Peyer's patch (tissue), 4 donors: ENCODE measurements at regions not wholly inside any gene's neighbourhood (a gene's known extent, or its start where the extent isn't known, plus 50 kb on each side); places are given as distances from the start of the nearest gene placed in this dataset.

Experiments
- DNase-seq, 3 donors: peaks; one replicate each; pipeline ENCODE4 v3.0.0-alpha.2; 2017 to 2019
- H3K27ac ChIP-seq, 4 donors: fragments of 200-600 bp; sonication (generic); one replicate each; pipeline ENCODE4 v1.5.1; 2016 to 2019
- H3K27me3 ChIP-seq, 2 donors: fragments of 200-600 bp; sonication (generic); one replicate each; pipeline ENCODE4 v1.5.1; 2019
- H3K36me3 ChIP-seq, 3 donors: fragments of 200-600 bp; sonication (generic); one replicate each; pipeline ENCODE4 v1.5.1; 2016 to 2019
- H3K4me1 ChIP-seq, 4 donors: fragments of 200-600 bp; sonication (generic); one replicate each; pipeline ENCODE4 v1.5.1; 2016 to 2019
- H3K4me3 ChIP-seq, 4 donors: fragments of 200-600 bp; sonication (generic); 1 replicate in 3 of 4; 2 replicates in 1 of 4; pipeline ENCODE4 v1.5.1; 2016 to 2019; ENCODE audit warnings: mild to moderate bottlenecking in 1 of 4
- H3K9me3 ChIP-seq, 4 donors: fragments of 200-600 bp; sonication (generic); one replicate each; pipeline ENCODE4 v1.5.1; 2016 to 2019; ENCODE audit warnings: mild to moderate bottlenecking in 1 of 4
- POLR2A ChIP-seq, 2 donors: fragments of 450-650 bp; IDR thresholded peaks; one replicate each; pipeline ENCODE4 v1.5.1; 2017; ENCODE audit warnings: antibody characterized with exemption in 2 of 2, mild to moderate bottlenecking in 2 of 2, moderate library complexity in 2 of 2
- TF ChIP-seq, protein P1 (sequence below), 6 experiments: fragments of 450-650 bp in 4 of 6; fragments of 200-600 bp in 2 of 6; sonication (generic) in 1 of 6; IDR thresholded peaks; one replicate each; pipeline ENCODE4 v1.5.1; 2017 to 2019; ENCODE audit warnings: antibody characterized with exemption in 6 of 6, mild to moderate bottlenecking in 3 of 6, moderate library complexity in 1 of 6

DNA sequence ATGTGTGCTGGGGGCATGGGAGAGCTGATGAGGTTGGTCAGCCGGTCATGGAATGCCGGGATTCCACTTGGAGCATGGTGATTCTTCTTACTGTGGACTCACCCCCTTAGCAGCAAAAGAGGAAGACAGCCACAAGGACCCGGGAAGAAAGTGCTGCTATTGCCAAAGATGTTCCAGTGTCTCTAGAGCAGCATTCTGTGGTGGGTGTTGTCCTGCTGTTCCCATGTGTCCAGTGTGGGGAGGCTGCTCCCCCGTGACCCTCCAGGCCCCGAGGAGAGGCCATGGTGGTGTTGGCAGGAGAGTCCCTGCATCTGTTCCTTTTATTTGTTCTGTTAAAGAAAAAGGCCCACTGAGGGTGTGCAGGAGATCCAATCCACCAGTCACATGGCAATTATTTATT is 499.4 kb downstream of the RPS24 start:
- no peaks in the 10 kb centered on the region for H3K9me3 ChIP-seq
- TF ChIP-seq, protein P1, sequence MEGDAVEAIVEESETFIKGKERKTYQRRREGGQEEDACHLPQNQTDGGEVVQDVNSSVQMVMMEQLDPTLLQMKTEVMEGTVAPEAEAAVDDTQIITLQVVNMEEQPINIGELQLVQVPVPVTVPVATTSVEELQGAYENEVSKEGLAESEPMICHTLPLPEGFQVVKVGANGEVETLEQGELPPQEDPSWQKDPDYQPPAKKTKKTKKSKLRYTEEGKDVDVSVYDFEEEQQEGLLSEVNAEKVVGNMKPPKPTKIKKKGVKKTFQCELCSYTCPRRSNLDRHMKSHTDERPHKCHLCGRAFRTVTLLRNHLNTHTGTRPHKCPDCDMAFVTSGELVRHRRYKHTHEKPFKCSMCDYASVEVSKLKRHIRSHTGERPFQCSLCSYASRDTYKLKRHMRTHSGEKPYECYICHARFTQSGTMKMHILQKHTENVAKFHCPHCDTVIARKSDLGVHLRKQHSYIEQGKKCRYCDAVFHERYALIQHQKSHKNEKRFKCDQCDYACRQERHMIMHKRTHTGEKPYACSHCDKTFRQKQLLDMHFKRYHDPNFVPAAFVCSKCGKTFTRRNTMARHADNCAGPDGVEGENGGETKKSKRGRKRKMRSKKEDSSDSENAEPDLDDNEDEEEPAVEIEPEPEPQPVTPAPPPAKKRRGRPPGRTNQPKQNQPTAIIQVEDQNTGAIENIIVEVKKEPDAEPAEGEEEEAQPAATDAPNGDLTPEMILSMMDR (IDR thresholded peaks at IDR 0.05), result no peak
- no peak for TF ChIP-seq POLR2A (IDR thresholded peaks at IDR 0.05)
- no peaks in the 10 kb centered on the region for H3K36me3 ChIP-seq
- no peak overlapping the region for H3K4me3 ChIP-seq
- H3K4me1 ChIP-seq, result peaks cover 0 to 14% (median 0%) of the 10 kb centered on the region in 4 donors
- H3K27me3 ChIP-seq, result no peaks in the 10 kb centered on the region
- DNase-seq, result no peak
- no peak overlapping the region for H3K27ac ChIP-seq

DNA sequence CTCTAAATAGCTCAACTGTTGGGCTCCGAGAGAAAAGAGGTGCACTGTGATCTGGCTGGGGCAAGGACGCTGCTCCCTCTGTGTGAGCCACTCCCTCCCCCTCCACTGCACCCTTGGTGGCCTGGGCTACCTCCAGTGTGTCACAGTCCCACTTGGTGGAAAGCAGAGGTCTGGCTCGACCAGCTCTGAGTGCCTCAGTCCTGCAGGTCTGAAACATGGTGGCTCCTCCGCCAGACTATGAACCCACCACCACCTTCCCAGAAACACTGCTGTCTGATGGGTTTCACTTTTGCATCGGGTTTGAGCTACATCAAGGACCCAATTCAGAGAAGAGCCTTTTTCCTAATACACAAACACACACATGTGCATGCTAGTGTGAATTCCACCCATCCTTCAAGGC is 500.1 kb downstream of the RPS24 start:
- DNase-seq, result no peak
- Histone ChIP-seq H3K4me1 (peaks cover 0 to 14% (median 0%) of the 10 kb centered on the region in 4 donors), H3K36me3 (no peaks in the 10 kb centered on the region), H3K4me3 (no peak overlapping the region), H3K9me3 (no peaks in the 10 kb centered on the region), H3K27me3 (no peaks in the 10 kb centered on the region), H3K27ac (no peak overlapping the region)
- TF ChIP-seq, protein P1 (IDR thresholded peaks at IDR 0.05), result no peak
- no peak for TF ChIP-seq POLR2A (IDR thresholded peaks at IDR 0.05)

DNA sequence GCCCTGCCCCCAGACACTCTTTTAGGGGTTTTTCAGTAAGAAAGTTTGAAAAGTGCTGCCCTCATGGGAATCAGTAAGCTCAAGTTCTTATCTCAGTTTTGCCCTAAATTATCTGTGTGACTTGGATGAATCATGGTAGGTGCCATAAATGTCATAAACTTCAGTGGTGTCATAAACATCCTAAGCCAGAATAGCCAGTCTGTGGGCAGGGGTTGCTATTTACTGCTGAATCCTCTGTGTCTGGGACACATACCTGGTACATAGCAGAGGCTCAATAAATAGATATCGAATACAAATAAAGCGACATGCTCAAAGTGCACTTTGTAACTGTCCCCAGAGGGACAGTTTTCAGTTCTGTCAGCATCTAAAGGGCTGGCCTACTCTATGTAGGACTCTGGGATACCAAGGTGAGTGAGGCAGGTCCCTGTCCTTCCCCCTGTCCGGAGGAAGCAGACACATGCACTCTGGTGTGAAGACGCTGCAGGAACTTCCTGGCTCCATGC is 502.1 kb downstream of the RPS24 start:
- H3K4me3 ChIP-seq, result no peak overlapping the region
- H3K4me1 ChIP-seq, result peaks cover 0 to 20% (median 0%) of the 10 kb centered on the region in 4 donors
- TF ChIP-seq POLR2A (IDR thresholded peaks at IDR 0.05), result no peak
- TF ChIP-seq, protein P1 (IDR thresholded peaks at IDR 0.05), result no peak
- no peaks in the 10 kb centered on the region for H3K27me3 ChIP-seq
- peak in 1 of 3 donors; percentile 67 for DNase-seq
- H3K27ac ChIP-seq, result no peak overlapping the region
- no peaks in the 10 kb centered on the region for H3K36me3 ChIP-seq
- no peaks in the 10 kb centered on the region for H3K9me3 ChIP-seq

DNA sequence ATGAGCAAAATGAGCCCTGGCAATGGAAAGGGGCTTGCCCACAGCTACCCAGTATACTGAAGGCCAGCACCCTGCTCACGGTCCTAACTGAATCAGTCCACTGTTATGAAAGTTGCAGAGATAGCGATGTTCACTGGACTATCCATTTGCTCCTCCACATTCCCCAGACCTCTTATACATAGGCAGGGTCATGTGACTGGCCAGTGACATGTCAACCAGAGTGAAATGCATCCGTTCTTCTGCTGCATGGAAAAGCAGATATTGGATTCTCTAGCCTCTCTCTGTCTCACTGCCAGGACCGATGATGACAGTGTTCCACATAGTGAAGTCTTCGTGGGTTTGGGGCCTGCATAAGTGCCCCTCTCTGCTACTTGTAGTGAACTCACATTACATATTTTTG is 503.4 kb downstream of the RPS24 start:
- Histone ChIP-seq H3K27me3 (no peaks in the 10 kb centered on the region), H3K4me3 (no peak overlapping the region), H3K36me3 (no peaks in the 10 kb centered on the region), H3K9me3 (no peaks in the 10 kb centered on the region), H3K4me1 (peaks cover 0 to 27% (median 3%) of the 10 kb centered on the region in 4 donors), H3K27ac (no peak overlapping the region)
- TF ChIP-seq, protein P1 (IDR thresholded peaks at IDR 0.05), result no peak
- no peak for TF ChIP-seq POLR2A (IDR thresholded peaks at IDR 0.05)
- no peak for DNase-seq

DNA sequence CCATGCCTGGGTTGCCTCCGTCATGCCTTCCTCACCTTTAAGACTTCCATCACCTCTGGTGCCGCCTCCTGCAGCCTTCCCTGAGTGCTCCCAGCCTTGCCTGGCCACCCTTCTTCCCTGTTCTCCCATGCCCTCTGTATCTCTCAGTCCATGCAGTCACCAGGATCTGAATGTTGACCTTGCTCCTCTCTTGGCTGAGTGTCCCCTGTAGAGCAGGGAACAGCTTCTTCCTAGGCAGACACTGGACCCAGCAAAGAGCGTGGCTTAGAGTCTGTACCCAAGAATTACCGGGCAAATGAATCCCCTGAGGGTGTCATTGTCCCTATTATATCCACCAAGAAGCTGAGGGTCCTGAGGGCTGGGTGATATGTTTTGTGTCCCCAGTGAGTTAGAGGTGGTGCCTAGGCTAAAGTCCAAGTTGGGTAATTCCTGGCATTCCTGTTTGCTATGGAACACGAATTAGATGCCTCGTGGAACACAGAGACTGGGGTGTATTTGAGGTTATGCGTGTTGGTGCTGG is 505.6 kb downstream of the RPS24 start:
- no peak for DNase-seq
- no peaks in the 10 kb centered on the region for H3K36me3 ChIP-seq
- no peak overlapping the region for H3K4me3 ChIP-seq
- H3K9me3 ChIP-seq, result no peaks in the 10 kb centered on the region
- no peaks in the 10 kb centered on the region for H3K27me3 ChIP-seq
- peaks cover 0 to 42% (median 3%) of the 10 kb centered on the region in 4 donors for H3K4me1 ChIP-seq
- TF ChIP-seq POLR2A (IDR thresholded peaks at IDR 0.05), result no peak
- TF ChIP-seq, protein P1 (IDR thresholded peaks at IDR 0.05), result no peak
- no peak overlapping the region for H3K27ac ChIP-seq
